ENCODE measurements at regions not wholly inside any gene's neighbourhood (a gene's known extent, or its start where the extent isn't known, plus 50 kb on each side); places are given as distances from the start of the nearest gene placed in this dataset.
"Not testable (repeated sequence)": the region's sequence is repeated elsewhere in the genome, so short reads cannot be mapped to it uniquely, and the experiment has no call there.

DNA sequence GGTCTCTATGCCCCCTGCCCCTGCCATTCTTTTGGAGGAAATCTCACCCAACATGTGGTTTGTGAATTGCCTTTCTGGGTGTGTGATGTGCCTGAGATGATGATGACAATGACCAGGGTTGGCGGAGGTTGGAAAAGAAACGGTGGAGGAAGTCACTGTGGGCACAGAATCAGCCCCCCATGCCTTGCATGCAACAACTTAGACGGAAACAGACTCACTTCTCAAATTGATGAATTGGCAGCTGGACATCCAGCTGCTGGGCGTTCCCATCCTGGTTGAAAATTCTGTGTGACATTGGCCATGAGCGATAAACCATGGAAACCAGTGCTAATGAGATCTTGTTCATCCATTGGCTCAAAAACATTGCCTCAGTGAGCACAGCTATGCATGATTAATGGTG lies 95.8 kb upstream of the LY86 start:
- Histone ChIP-seq H2AFZ (ENCODE audit: low read depth, low read length, poor library complexity, severe bottlenecking) (no peak overlapping the region), H3K4me3 (replicated peaks in 1 of 2; ENCODE audit: low read depth in 1 of 2, low read length in 2 of 2) (no peak overlapping the region), H3K27ac (ENCODE audit: low read depth, low read length) (no peak overlapping the region), H3K4me1 (ENCODE audit: control insufficient read depth in 1 of 2, insufficient read depth in 2 of 2, low read length in 2 of 2) (no peaks in the 10 kb centered on the region), H3K9me3 (ENCODE audit: control insufficient read depth in 1 of 2, insufficient read depth in 1 of 2, low read depth in 1 of 2, low read length in 2 of 2) (no peaks in the 10 kb centered on the region), H3K9ac (ENCODE audit: low read length) (no peak overlapping the region), H3K36me3 (ENCODE audit: control insufficient read depth in 1 of 2, insufficient read depth in 2 of 2, low read length in 2 of 2) (no peaks in the 10 kb centered on the region), H3K9me2 (ENCODE audit: insufficient read depth) (no peaks in the 10 kb centered on the region), H4K20me1 (ENCODE audit: insufficient read depth) (no peaks in the 10 kb centered on the region), H3K27me3 (ENCODE audit: insufficient read depth, low read length) (peaks cover 34% of the 10 kb centered on the region), H3K79me2 (ENCODE audit: insufficient read depth, low read length) (no peaks in the 10 kb centered on the region), H3K4me2 (ENCODE audit: low read length) (no peak overlapping the region)
- TF ChIP-seq POLR2AphosphoS5 (IDR thresholded peaks at IDR 0.05; ENCODE audit: low read depth, low read length): no peak
- TF ChIP-seq FOSL1 (IDR thresholded peaks at IDR 0.05; ENCODE audit: low read depth): no peak
- no peak for TF ChIP-seq POLR2A (IDR thresholded peaks at IDR 0.05; ENCODE audit: borderline replicate concordance, extremely low read depth, insufficient read depth, insufficient read length)
- no peak for TF ChIP-seq CEBPB (IDR thresholded peaks at IDR 0.05; ENCODE audit: low read depth)
- no peak for TF ChIP-seq CBX3 (IDR thresholded peaks at IDR 0.05; ENCODE audit: low read depth)
- no peak for TF ChIP-seq ELF1 (IDR thresholded peaks at IDR 0.05; ENCODE audit: borderline replicate concordance, low read depth)
- TF ChIP-seq, protein P1, sequence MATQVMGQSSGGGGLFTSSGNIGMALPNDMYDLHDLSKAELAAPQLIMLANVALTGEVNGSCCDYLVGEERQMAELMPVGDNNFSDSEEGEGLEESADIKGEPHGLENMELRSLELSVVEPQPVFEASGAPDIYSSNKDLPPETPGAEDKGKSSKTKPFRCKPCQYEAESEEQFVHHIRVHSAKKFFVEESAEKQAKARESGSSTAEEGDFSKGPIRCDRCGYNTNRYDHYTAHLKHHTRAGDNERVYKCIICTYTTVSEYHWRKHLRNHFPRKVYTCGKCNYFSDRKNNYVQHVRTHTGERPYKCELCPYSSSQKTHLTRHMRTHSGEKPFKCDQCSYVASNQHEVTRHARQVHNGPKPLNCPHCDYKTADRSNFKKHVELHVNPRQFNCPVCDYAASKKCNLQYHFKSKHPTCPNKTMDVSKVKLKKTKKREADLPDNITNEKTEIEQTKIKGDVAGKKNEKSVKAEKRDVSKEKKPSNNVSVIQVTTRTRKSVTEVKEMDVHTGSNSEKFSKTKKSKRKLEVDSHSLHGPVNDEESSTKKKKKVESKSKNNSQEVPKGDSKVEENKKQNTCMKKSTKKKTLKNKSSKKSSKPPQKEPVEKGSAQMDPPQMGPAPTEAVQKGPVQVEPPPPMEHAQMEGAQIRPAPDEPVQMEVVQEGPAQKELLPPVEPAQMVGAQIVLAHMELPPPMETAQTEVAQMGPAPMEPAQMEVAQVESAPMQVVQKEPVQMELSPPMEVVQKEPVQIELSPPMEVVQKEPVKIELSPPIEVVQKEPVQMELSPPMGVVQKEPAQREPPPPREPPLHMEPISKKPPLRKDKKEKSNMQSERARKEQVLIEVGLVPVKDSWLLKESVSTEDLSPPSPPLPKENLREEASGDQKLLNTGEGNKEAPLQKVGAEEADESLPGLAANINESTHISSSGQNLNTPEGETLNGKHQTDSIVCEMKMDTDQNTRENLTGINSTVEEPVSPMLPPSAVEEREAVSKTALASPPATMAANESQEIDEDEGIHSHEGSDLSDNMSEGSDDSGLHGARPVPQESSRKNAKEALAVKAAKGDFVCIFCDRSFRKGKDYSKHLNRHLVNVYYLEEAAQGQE (IDR thresholded peaks at IDR 0.05; ENCODE audit: low read depth): no peak
- TF ChIP-seq TCF7L2 (IDR thresholded peaks at IDR 0.05; ENCODE audit: borderline replicate concordance, extremely low read depth, insufficient read depth, insufficient read length): no peak
- no peak for TF ChIP-seq EZH2 (IDR thresholded peaks at IDR 0.05)
- no peak for TF ChIP-seq EGR1 (IDR thresholded peaks at IDR 0.05; ENCODE audit: low read depth)
- TF ChIP-seq, protein P2, sequence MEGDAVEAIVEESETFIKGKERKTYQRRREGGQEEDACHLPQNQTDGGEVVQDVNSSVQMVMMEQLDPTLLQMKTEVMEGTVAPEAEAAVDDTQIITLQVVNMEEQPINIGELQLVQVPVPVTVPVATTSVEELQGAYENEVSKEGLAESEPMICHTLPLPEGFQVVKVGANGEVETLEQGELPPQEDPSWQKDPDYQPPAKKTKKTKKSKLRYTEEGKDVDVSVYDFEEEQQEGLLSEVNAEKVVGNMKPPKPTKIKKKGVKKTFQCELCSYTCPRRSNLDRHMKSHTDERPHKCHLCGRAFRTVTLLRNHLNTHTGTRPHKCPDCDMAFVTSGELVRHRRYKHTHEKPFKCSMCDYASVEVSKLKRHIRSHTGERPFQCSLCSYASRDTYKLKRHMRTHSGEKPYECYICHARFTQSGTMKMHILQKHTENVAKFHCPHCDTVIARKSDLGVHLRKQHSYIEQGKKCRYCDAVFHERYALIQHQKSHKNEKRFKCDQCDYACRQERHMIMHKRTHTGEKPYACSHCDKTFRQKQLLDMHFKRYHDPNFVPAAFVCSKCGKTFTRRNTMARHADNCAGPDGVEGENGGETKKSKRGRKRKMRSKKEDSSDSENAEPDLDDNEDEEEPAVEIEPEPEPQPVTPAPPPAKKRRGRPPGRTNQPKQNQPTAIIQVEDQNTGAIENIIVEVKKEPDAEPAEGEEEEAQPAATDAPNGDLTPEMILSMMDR (IDR thresholded peaks at IDR 0.05 in 2 of 3, conservative IDR thresholded peaks at IDR 0.05 in 1 of 3; ENCODE audit: borderline replicate concordance in 1 of 3, insufficient read depth in 1 of 3, low read depth in 2 of 3, low read length in 2 of 3): no peak
- TF ChIP-seq SIN3A (IDR thresholded peaks at IDR 0.05; ENCODE audit: low read depth): no peak
- TF ChIP-seq, protein P3, sequence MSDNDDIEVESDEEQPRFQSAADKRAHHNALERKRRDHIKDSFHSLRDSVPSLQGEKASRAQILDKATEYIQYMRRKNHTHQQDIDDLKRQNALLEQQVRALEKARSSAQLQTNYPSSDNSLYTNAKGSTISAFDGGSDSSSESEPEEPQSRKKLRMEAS (IDR thresholded peaks at IDR 0.05): no peak
- intact Hi-C loops (cut with micrococcal nuclease): no loop called here
- CTCF ChIA-PET: no interaction called here
- no peak for ATAC-seq
- BruUV-seq (replicated peaks): no TSS peak
- DNase-seq (ENCODE audit: low read depth, low spot score): no peak
- POLR2A ChIA-PET: no interaction called here
- RAD21 ChIA-PET (ENCODE audit: low non-redundant PET in 1 of 2, low total read pairs in 2 of 2, uncharacterized antibody in 2 of 2, unreplicated experiment in 2 of 2): no interaction called here

DNA sequence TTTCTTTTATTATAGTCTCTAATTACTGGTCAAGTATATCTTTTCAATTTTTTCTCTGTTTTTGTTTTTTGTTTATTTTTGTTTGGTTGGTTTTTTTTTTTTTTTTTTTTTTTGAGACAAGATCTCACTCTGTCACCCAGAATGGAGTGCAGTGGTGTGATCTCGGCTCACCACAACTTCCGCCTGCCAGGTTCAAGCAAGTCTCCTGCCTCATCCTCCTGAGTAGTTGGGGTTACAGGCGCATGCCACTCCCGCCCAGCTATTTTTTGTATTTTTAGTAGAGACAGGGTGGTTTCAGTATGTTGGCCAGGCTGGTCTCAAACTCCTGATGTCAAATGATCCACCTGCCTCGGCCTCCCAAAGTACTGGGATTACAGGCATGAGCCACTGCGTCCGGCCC lies 94.4 kb upstream of the LY86 start:
- H4K20me1 ChIP-seq (ENCODE audit: insufficient read depth); BruUV-seq (replicated peaks); ATAC-seq; H2AFZ ChIP-seq (ENCODE audit: low read depth, low read length, poor library complexity, severe bottlenecking); POLR2A ChIA-PET; H3K4me1 ChIP-seq (ENCODE audit: control insufficient read depth in 1 of 2, insufficient read depth in 2 of 2, low read length in 2 of 2); H3K4me3 ChIP-seq (replicated peaks in 1 of 2; ENCODE audit: low read depth in 1 of 2, low read length in 2 of 2); H3K36me3 ChIP-seq (ENCODE audit: control insufficient read depth in 1 of 2, insufficient read depth in 2 of 2, low read length in 2 of 2); H3K9me3 ChIP-seq (ENCODE audit: control insufficient read depth in 1 of 2, insufficient read depth in 1 of 2, low read depth in 1 of 2, low read length in 2 of 2); H3K27ac ChIP-seq (ENCODE audit: low read depth, low read length); H3K79me2 ChIP-seq (ENCODE audit: insufficient read depth, low read length); H3K9ac ChIP-seq (ENCODE audit: low read length); DNase-seq (ENCODE audit: low read depth, low spot score); H3K4me2 ChIP-seq (ENCODE audit: low read length); H3K9me2 ChIP-seq (ENCODE audit: insufficient read depth): not testable (repeated sequence)
- ChIA-PET CTCF (interaction anchor here (0.5 to 1.0 kb wide), 6 partner anchors 19 to 1127 kb away, joined by 3 to 5 read pairs (median 3); no protein-coding TSS in a partner anchor), RAD21 (ENCODE audit: low non-redundant PET in 1 of 2, low total read pairs in 2 of 2, uncharacterized antibody in 2 of 2, unreplicated experiment in 2 of 2) (interaction anchor here in 1 of 2 experiments (1.0 kb wide), 1 partner anchor 437 kb away, joined by 3 read pairs; no protein-coding TSS in a partner anchor)
- intact Hi-C loops (cut with micrococcal nuclease): loop anchor here (2.0 kb wide), 1 partner anchor 437 kb away; no protein-coding TSS in a partner anchor
- peaks cover 23% of the 10 kb centered on the region for H3K27me3 ChIP-seq (ENCODE audit: insufficient read depth, low read length)

Measured in HCT116 (cell line).